Hepatocyte (in vitro differentiated cells): ENCODE measurements at regions not wholly inside any gene's neighbourhood (a gene's known extent, or its start where the extent isn't known, plus 50 kb on each side); places are given as distances from the start of the nearest gene placed in this dataset.

Experiments
- DNase-seq: peaks from one replicate; pipeline ENCODE4 v3.0.0-alpha.2; 2016; ENCODE audit warnings: low spot score
- H2AFZ ChIP-seq: fragments of 200-600 bp; sonication (generic); 2 replicates; pipeline ENCODE4 v1.6.0; 2016; ENCODE audit warnings: antibody characterized with exemption, mild to moderate bottlenecking
- H3K27ac ChIP-seq: fragments of 200-600 bp; sonication (generic); 2 replicates; pipeline ENCODE4 v1.5.1; 2016; ENCODE audit warnings: mild to moderate bottlenecking
- H3K27me3 ChIP-seq: fragments of 200-600 bp; sonication (generic); 2 replicates; pipeline ENCODE4 v1.6.1; 2016
- H3K36me3 ChIP-seq: fragments of 200-600 bp; sonication (generic); replicated peaks from 2 replicates; pipeline ENCODE4 v1.5.1; 2016; ENCODE audit warnings: low read depth; ENCODE audit not compliant: insufficient read depth
- H3K4me1 ChIP-seq: fragments of 200-600 bp; sonication (generic); 2 replicates; pipeline ENCODE4 v1.5.1; 2016; ENCODE audit warnings: mild to moderate bottlenecking, moderate library complexity; ENCODE audit not compliant: insufficient read depth
- H3K4me2 ChIP-seq: fragments of 200-600 bp; sonication (generic); 2 replicates; pipeline ENCODE4 v1.6.0; 2016
- H3K4me3 ChIP-seq: fragments of 200-600 bp; sonication (generic); 2 replicates; pipeline ENCODE4 v1.5.1; 2016; ENCODE audit warnings: mild to moderate bottlenecking
- H3K79me2 ChIP-seq: fragments of 200-600 bp; sonication (generic); 2 replicates; pipeline ENCODE4 v1.6.0; 2017; ENCODE audit warnings: mild to moderate bottlenecking
- H3K9me2 ChIP-seq: fragments of 200-600 bp; sonication (generic); replicated peaks from 2 replicates; pipeline ENCODE4 v1.6.0; 2017; ENCODE audit warnings: mild to moderate bottlenecking; ENCODE audit not compliant: insufficient read depth
- H3K9me3 ChIP-seq: fragments of 200-600 bp; sonication (generic); 2 replicates; pipeline ENCODE4 v1.5.1; 2016; ENCODE audit warnings: low read depth, mild to moderate bottlenecking
- H4K20me1 ChIP-seq: fragments of 200-600 bp; sonication (generic); 2 replicates; pipeline ENCODE4 v1.6.0; 2016; ENCODE audit warnings: mild to moderate bottlenecking; ENCODE audit not compliant: insufficient read depth, poor library complexity, severe bottlenecking
- CTCF ChIP-seq: fragments of 200-600 bp; sonication (generic); IDR thresholded peaks from 2 replicates; pipeline ENCODE4 v1.5.1; 2016; ENCODE audit warnings: antibody characterized with exemption, mild to moderate bottlenecking; ENCODE audit not compliant: poor library complexity
- EZH2 ChIP-seq: fragments of 200-600 bp; sonication (generic); IDR thresholded peaks from 2 replicates; pipeline ENCODE4 v1.6.1; 2016; ENCODE audit warnings: antibody characterized with exemption, mild to moderate bottlenecking, borderline replicate concordance
- EZH2phosphoT487 ChIP-seq: fragments of 200-600 bp; sonication (generic); IDR thresholded peaks from one replicate; pipeline ENCODE4 v1.6.1; 2018; ENCODE audit warnings: antibody characterized with exemption, mild to moderate bottlenecking, low read depth, moderate library complexity; ENCODE audit not compliant: unreplicated experiment, severe bottlenecking
- WGBS: methylation state at CpG from one replicate; pipeline ENCODE4 v1.1.6; 2016; ENCODE audit warnings: low lambda C conversion rate; ENCODE audit errors: missing lambda C conversion rate; 5-methylcytosine and 5-hydroxymethylcytosine counted together

- no peak for DNase-seq
- Histone ChIP-seq H3K4me2 (peak overlapping the region; percentile 46), H3K4me3 (no peak overlapping the region), H4K20me1 (no peaks in the 10 kb centered on the region), H3K36me3 (no peaks in the 10 kb centered on the region), H3K27me3 (no peaks in the 10 kb centered on the region), H3K9me2 (no peaks in the 10 kb centered on the region), H2AFZ (no peak overlapping the region), H3K79me2 (no peaks in the 10 kb centered on the region), H3K27ac (no peak overlapping the region), H3K9me3 (no peaks in the 10 kb centered on the region), H3K4me1 (peaks cover 15% of the 10 kb centered on the region)
- 82% methylated on average over 7 of the region's 7 CpGs for WGBS
- TF ChIP-seq EZH2, result no peak
- no peak for TF ChIP-seq EZH2phosphoT487
- TF ChIP-seq CTCF, result no peak
Measured at GRCh38 chr5:142408536-142408935, 83.7 kb upstream of the SPRY4 start.

GRCh38 chr5:142405814-142406395 lies 81.1 kb upstream of the SPRY4 start:
- Histone ChIP-seq H3K27ac (no peak overlapping the region), H3K4me2 (no peak overlapping the region)
- WGBS, result 92% methylated on average over 6 of the region's 6 CpGs

GRCh38 chr5:142405023-142405422 lies 80.2 kb upstream of the SPRY4 start:
- no peak overlapping the region for H3K4me3 ChIP-seq
- no peaks in the 10 kb centered on the region for H4K20me1 ChIP-seq
- H3K27me3 ChIP-seq, result no peaks in the 10 kb centered on the region
- no peaks in the 10 kb centered on the region for H3K9me3 ChIP-seq
- no peak for TF ChIP-seq EZH2
- no peak for TF ChIP-seq EZH2phosphoT487
- no peak for TF ChIP-seq CTCF
- no peak overlapping the region for H3K4me2 ChIP-seq
- no peaks in the 10 kb centered on the region for H3K36me3 ChIP-seq
- H2AFZ ChIP-seq, result no peak overlapping the region
- 82% methylated on average over 6 of the region's 6 CpGs for WGBS
- peaks cover 20% of the 10 kb centered on the region for H3K4me1 ChIP-seq
- no peaks in the 10 kb centered on the region for H3K9me2 ChIP-seq
- H3K27ac ChIP-seq, result peak overlapping the region; percentile 82
- no peak for DNase-seq
- no peaks in the 10 kb centered on the region for H3K79me2 ChIP-seq

More at GRCh38 chr5:142405814-142406395, 81.1 kb upstream of the SPRY4 start:
- H3K9me3 ChIP-seq, result no peaks in the 10 kb centered on the region
- no peaks in the 10 kb centered on the region for H3K27me3 ChIP-seq
- H2AFZ ChIP-seq, result no peak overlapping the region
- peaks cover 20% of the 10 kb centered on the region for H3K4me1 ChIP-seq
- no peaks in the 10 kb centered on the region for H4K20me1 ChIP-seq
- no peak for DNase-seq
- H3K9me2 ChIP-seq, result no peaks in the 10 kb centered on the region
- H3K36me3 ChIP-seq, result no peaks in the 10 kb centered on the region
- H3K79me2 ChIP-seq, result no peaks in the 10 kb centered on the region
- TF ChIP-seq EZH2 (no peak), EZH2phosphoT487 (no peak), CTCF (no peak)
- no peak overlapping the region for H3K4me3 ChIP-seq

- Histone ChIP-seq H4K20me1 (no peaks in the 10 kb centered on the region), H3K27ac (peak overlapping the region; percentile 82), H3K4me2 (peak overlapping the region; percentile 55), H3K9me2 (no peaks in the 10 kb centered on the region), H3K79me2 (no peaks in the 10 kb centered on the region), H3K4me3 (no peak overlapping the region), H3K36me3 (no peaks in the 10 kb centered on the region), H3K27me3 (no peaks in the 10 kb centered on the region), H2AFZ (peak overlapping the region; percentile 2), H3K4me1 (peaks cover 20% of the 10 kb centered on the region), H3K9me3 (no peaks in the 10 kb centered on the region)
- TF ChIP-seq EZH2phosphoT487 (no peak), EZH2 (no peak), CTCF (no peak)
- WGBS, result 57% methylated on average over 14 of the region's 14 CpGs
- DNase-seq, result peak; percentile 37
Measured at GRCh38 chr5:142404046-142404477, 79.2 kb upstream of the SPRY4 start.
